Suppressor macrophage treated with lipopolysaccharide for 4 hours (primary cell): ENCODE measurements at regions not wholly inside any gene's neighbourhood (a gene's known extent, or its start where the extent isn't known, plus 50 kb on each side); places are given as distances from the start of the nearest gene placed in this dataset.

Source experiments
- DNase-seq: peaks from one replicate; pipeline ENCODE4 v3.0.0-alpha.2; 2020

- DNase-seq, result no peak
Observed at GRCh38 chr10:25661632-25662031, 272.4 kb upstream of the MYO3A start.

DNA sequence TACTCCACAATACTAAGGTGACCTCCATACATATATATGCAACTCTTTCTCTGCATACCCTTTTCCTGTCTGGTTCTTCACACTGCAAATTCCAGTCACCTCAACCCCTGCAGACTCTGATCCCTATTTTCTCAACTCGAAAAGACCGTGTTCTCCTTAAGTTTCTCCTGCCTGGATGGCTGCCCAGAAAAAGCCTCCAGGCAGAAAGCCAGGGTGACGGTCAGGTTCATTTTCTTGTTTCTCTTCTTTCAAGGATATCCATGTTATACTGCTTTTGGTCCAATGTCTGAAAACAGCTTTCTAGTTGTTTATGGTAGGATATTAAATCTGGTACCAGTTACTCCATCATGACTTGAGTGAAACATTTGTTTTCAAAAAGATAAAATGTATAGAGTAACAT is 267.8 kb upstream of the MYO3A start:
- DNase-seq, result no peak

GRCh38 chr10:25675204-25675603 is 258.8 kb upstream of the MYO3A start:
- DNase-seq, result no peak

- DNase-seq, result no peak
Observed at GRCh38 chr10:25675615-25676014, 258.4 kb upstream of the MYO3A start.

DNA sequence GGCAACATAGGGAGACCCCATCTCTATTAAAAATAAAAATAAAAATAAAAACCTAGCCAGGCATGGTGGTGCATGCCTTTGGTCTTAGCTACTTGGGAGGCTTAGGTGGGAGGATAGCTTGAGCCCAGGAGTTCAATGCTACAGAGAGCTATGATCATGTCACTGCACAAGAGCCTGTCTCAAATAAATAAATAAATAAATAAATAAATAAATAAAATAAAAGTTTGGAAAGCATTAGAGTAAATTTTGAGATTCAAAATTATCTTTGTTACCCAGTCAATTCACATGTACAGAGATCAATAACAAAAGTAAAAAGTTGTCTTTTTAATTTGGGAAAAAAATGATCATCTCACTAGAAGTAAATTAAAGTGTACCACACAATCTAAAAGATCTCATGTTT is 255.8 kb upstream of the MYO3A start:
- DNase-seq, result no peak

GRCh38 chr10:25678666-25679065 is 255.4 kb upstream of the MYO3A start:
- DNase-seq, result no peak

DNA sequence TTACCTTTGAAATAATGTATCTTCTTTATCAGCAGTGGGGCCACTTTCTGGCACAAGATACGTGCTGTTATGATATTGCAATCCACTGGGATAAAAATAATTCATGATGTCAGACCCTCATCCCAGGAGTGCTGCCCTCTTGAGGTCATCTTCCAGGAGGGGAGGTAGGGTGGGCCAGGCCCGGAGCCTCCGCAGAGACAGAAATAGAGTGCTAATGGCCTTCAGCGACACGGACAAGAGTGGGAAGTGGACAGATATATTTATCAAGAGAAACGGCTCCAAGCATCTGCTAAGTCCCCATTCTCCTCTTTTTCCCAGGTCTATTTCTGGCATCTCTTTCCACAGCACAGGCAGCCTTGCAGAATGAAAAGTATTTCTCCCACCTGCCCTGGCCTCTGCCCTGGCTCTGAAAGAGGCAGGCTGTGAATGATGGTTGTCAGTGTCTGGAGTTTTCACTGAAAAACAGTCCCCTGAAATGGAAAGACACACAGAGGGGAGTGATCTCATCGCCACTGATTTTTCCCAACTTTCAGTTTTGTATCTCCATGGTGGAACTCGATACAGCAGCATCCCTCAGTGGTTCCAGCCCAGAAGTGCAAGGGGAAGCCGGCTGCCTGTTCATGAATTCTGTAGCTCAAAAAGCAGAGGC is 251.7 kb upstream of the MYO3A start:
- peak; percentile 45 for DNase-seq

- DNase-seq, result peak; percentile 61
Observed at GRCh38 chr10:25683344-25683743, 250.7 kb upstream of the MYO3A start.

GRCh38 chr10:25687521-25687920 is 246.5 kb upstream of the MYO3A start:
- no peak for DNase-seq

DNA sequence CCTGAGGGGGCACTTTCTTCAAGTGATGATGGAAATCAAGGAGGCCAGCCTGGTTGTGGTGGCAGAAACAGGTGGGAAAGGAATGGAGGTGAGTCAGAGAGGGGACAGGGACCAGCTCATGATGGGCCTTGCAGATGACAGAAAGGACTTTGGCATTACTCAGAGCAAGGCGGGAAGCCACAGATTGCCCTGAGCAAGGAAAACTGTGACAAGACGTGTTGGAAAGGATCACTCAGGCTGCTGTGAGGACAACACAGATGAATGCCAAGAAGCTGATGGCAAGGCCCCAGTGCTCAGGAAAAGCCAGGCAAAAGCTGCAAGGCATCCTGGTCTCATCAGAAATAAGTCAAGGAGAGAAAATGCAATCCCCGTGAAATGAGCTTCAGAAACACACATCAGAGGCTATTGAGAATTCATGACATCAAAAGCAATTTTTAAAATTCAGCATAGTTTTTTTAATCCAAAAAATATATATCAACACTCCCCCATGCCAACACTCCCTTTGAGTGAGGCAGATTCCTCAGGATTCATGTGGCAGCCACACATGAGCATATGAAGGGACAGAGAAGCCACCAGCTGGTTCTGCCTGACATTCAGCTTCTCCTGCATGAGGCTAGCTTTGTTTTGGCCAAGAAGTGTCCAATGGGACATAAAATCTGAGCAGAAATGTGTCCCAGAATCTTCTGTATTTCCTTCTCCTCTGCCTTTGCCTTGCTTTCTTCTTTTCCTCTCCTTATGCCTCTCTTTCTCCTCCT is 244.5 kb upstream of the MYO3A start:
- DNase-seq, result no peak

GRCh38 chr10:25692761-25693160 is 241.3 kb upstream of the MYO3A start:
- no peak for DNase-seq

- DNase-seq, result no peak
Observed at GRCh38 chr10:25694206-25694933, 239.7 kb upstream of the MYO3A start.

DNA sequence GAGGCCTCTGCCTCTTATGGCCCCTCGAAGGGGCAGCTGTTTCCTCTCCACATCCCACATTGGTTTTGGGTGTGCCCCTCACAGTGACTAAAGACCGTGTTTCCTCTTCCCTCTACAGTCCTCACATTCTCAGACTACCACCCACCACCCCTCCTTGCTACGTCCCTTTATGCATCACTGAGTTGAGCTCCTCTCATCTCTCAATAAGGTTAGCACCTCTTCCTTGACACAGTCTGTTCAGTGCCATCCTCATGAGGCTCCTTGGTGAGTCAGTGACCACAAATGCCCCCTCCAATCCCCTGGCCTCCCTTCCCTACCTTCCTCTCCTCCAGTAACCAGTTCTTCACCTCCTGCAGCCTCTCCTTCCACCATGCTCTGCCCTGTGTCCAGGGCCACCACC is 239.1 kb upstream of the MYO3A start:
- no peak for DNase-seq

- DNase-seq, result no peak
Observed at GRCh38 chr10:25695586-25695985, 238.4 kb upstream of the MYO3A start.

DNA sequence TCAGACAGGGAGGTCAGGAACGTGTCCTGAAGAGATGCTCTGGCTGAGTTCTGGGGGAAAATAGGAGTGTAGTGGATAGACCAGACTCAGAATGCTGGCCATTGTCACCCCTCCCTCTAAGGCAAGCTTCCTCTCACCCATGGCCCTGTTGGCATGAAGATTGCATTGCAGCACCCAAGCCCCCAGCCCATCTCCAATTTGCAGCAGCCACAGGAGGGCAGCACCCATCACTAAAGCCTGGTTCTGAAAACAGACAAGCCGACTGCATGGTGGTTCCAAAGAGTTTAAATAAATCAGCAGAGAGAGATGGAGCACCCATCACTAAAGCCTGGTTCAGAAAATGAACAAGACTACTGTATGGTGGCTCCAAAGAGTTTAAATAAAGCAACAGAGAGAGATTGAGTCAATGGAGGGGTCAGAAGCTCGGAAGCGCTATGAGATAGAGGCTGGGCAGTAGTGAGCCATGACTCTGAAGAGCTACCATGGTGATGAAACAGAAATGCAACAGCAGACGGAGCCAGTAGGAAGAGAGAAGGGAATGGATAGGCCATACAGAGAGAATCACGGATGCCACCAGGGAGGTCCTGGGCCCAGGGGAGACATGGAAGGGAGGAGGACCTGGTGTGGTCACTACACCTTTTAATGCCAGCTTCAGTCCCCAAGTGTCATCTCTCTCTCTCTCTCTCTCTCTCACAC is 237.9 kb upstream of the MYO3A start:
- no peak for DNase-seq

DNA sequence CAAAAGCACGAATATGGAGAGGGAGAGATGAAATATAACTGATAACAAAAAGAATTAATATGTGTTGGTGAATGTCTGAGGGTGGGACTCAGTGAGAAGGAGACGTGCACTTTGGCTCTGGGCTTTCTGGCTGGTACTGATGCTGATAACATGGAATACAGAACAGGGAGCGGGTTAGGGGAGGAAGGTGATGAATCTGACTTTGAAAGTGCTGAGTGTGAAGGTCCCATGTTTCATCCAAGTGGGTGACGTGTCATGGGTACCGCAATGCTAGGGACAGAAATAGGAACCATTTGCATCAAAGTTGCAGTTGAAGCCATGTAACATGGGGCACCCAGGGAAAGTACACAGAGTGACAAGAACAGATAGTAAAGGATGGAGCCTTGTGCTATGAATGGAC is 236.6 kb upstream of the MYO3A start:
- no peak for DNase-seq

GRCh38 chr10:25698638-25699037 is 235.4 kb upstream of the MYO3A start:
- DNase-seq, result no peak

GRCh38 chr10:25699631-25700030 is 234.4 kb upstream of the MYO3A start:
- no peak for DNase-seq

DNA sequence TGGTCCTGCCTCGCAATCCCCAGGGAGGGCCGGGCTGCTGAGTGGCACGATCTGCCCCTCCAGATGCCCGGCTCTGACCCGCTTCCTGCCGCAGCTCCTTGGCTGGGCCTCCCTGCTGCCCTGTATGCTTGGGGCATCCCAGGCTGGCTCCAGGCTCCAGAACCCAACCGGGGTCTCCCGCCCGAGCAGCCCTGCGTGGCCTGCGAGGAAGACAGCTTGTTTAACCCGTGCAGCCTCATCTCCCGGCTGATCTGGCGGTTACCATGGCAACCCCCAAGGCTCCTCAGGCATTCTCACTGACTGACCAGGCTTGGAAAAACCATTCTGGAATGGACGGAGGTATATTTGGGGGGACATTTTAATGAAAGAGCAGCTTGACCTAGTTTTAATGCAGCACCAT is 232.4 kb upstream of the MYO3A start:
- no peak for DNase-seq

DNA sequence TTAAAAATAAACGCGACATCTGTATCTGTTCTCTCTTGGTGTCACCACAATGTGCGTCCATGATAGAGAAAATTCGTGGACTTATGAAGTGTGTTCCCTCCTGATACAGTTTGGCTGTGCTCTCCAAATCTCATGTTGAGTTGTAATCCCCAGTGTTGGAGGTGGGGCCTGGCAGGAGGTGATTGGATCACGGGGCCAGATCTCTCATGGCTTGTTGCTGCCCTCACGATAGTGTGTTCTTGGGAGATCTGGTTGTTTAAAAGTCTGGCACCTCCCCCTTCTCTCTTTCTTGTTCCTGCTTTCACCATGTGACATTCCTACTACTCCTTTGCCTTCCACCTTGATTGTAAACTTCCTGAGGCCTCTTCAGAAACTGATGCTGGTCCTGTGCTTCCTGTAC is 229.4 kb upstream of the MYO3A start:
- no peak for DNase-seq

DNA sequence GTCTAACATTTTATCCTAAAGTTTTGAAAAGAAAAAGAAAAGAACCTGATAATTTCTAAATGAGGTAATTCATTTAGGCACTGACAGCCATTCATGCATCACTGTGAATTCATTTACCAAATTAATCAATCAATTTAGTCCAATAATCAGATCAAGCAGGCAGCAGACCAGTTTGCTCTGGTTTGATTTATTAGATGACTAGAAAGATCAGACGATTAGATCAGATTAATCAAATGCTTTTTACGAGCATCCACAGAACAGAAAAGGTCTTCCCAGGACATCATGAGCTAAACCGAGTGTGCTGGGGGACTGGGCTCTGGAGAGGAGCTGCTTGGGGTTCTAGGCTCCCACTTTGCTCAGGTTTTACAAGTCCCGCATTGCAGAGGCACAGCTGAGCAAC is 226.5 kb upstream of the MYO3A start:
- no peak for DNase-seq

GRCh38 chr10:25707976-25708671 is 225.9 kb upstream of the MYO3A start:
- DNase-seq, result no peak

DNA sequence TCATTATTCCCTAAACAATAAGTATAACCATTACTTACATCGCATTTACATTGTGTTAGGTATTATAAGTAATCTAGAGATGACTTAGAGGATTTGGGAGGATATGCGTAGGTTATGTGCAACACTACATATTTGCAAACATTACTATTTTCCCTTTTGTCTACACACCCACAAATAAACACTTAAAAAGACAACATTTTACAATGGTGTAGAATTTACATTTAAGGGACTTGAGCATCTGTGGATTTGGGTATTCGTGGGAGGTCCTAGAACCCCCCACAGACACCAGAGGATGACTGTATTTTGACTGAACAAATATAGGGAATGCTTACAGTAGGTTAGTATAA is 220.2 kb upstream of the MYO3A start:
- DNase-seq, result no peak
